ENCODE measurements at regions not wholly inside any gene's neighbourhood (a gene's known extent, or its start where the extent isn't known, plus 50 kb on each side); places are given as distances from the start of the nearest gene placed in this dataset.
A peak's percentile ranks its signal among the peaks of the same experiment; 100 is the strongest.

DNA sequence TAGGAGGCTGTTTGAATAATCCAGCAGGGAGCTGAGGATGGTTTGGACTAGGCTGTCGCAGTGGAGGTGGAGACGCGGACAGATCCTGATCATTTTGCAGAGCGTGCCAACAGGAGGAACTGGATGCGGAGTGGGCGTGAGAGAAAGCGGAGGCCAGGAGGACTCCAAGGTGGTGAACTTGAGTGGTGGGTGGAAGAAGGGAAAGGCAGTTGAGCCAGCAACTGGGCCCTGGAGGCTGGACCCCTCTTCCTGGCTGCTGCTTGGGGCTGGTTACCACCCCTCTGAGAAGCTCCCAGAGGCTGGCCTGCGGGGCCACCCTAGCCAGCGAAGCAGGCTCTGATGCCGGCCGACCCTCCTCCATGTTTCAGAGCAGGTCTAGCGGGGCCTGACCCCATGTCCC, 56.8 kb upstream of the KCNA1 start:
- ChIA-PET POLR2A (no interaction called here), CTCF (interaction anchor here (1.3 to 1.9 kb wide), 5 partner anchors 8 to 36 kb away, joined by 3 to 6 read pairs (median 4); no protein-coding TSS in a partner anchor)
- Histone ChIP-seq H3K4me1 (ENCODE audit: control insufficient read depth in 2 of 2, insufficient read depth in 2 of 2, low read length in 2 of 2) (peaks cover 12 to 18% of the 10 kb centered on the region in 2 donors), H3K79me2 (ENCODE audit: control insufficient read depth, insufficient read depth, low read length) (no peaks in the 10 kb centered on the region), H3K4me2 (replicated peaks; ENCODE audit: low read depth, low read length, poor library complexity, severe bottlenecking) (no peak overlapping the region), H2AFZ (ENCODE audit: insufficient read depth, low read depth, low read length, poor library complexity, severe bottlenecking) (no peak overlapping the region), H3K9ac (ENCODE audit: low read length) (no peak overlapping the region), H3K27ac (ENCODE audit: low read length in 2 of 2) (no peak overlapping the region), H3K27me3 (replicated peaks in 1 of 4; ENCODE audit: control extremely low read depth in 1 of 4, control insufficient read depth in 3 of 4, insufficient read depth in 4 of 4, low read length in 3 of 4) (peaks cover 0 to 7% (median 2%) of the 10 kb centered on the region in 4 experiments), H3K4me3 (ENCODE audit: control extremely low read depth in 1 of 5, extremely low read depth in 1 of 5, insufficient read depth in 1 of 5, low read depth in 2 of 5, low read length in 4 of 5) (no peak overlapping the region), H3K9me3 (ENCODE audit: control extremely low read depth in 1 of 3, control insufficient read depth in 2 of 3, insufficient read depth in 1 of 3, low read length in 2 of 3) (peaks cover 0 to 3% (median 0%) of the 10 kb centered on the region in 3 donors), H4K20me1 (ENCODE audit: control insufficient read depth, insufficient read depth, low read length, poor library complexity, severe bottlenecking) (no peaks in the 10 kb centered on the region), H3K36me3 (replicated peaks in 1 of 2; ENCODE audit: control extremely low read depth in 1 of 2, control insufficient read depth in 1 of 2, extremely low read depth in 1 of 2, insufficient read depth in 2 of 2, low read length in 1 of 2) (no peaks in the 10 kb centered on the region)
- no peak overlapping the region for H3K27ac Mint-ChIP-seq
- peaks cover 11% of the 10 kb centered on the region for H3K27me3 Mint-ChIP-seq
- WGBS (ENCODE audit: insufficient coverage): over 99% methylated on average over 10 of the region's 12 CpGs
- no peak for DNase-seq
- no peak for ATAC-seq (ENCODE audit: low read depth)
- H3K9me3 Mint-ChIP-seq (ENCODE audit: insufficient read depth): no peaks in the 10 kb centered on the region
- peaks cover 14% of the 10 kb centered on the region for H3K4me1 Mint-ChIP-seq
- intact Hi-C loops (cut with micrococcal nuclease): no loop called here
- no peak overlapping the region for H3K4me3 Mint-ChIP-seq
- no peak for TF ChIP-seq EZH2 (IDR thresholded peaks at IDR 0.05; ENCODE audit: borderline replicate concordance, insufficient read depth, low read depth, low read length, poor library complexity, severe bottlenecking)
- TF ChIP-seq, protein P1, sequence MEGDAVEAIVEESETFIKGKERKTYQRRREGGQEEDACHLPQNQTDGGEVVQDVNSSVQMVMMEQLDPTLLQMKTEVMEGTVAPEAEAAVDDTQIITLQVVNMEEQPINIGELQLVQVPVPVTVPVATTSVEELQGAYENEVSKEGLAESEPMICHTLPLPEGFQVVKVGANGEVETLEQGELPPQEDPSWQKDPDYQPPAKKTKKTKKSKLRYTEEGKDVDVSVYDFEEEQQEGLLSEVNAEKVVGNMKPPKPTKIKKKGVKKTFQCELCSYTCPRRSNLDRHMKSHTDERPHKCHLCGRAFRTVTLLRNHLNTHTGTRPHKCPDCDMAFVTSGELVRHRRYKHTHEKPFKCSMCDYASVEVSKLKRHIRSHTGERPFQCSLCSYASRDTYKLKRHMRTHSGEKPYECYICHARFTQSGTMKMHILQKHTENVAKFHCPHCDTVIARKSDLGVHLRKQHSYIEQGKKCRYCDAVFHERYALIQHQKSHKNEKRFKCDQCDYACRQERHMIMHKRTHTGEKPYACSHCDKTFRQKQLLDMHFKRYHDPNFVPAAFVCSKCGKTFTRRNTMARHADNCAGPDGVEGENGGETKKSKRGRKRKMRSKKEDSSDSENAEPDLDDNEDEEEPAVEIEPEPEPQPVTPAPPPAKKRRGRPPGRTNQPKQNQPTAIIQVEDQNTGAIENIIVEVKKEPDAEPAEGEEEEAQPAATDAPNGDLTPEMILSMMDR (IDR thresholded peaks at IDR 0.05): no peak

DNA sequence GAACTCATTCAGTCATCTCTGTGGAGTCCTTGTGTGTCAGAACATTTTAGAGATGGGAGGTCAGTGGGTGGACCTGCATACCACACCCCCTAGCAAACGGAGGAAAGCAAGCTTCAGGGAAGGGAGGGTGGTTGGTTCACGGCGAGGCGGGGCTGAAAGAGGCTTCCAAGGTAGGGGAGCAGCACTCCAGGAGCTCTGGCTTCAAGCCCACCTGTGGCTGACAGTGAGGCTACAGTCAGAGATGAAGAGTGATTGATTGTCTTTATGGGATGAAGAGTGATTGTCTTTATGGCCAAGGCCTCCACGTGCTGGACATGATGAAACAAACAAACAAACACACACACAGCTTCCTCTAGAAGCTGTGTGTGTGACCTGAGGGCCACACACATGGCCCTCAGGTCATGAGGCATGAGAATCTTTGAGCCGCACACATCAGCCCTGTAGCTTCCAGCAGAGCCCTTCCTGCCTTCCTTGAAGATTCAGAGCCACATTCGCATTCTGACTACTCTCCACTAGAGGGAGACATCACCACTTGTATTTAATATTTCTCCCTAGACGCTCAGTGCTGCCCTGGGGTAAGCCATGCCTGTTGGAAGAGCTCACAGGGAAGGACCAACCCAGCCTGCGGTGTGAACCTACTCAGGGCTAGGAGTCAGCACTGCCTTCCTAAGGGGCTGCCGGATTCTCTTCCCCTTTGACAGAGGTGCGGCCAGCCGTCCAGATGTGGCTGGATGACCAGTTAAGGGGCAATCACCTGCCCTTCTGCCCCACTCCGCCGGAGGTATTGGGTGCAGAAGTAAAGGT, 54.4 kb upstream of the KCNA1 start:
- POLR2A ChIA-PET: no interaction called here
- peaks cover 0 to 21% (median 10%) of the 10 kb centered on the region in 4 experiments for H3K27me3 ChIP-seq (replicated peaks in 1 of 4; ENCODE audit: control extremely low read depth in 1 of 4, control insufficient read depth in 3 of 4, insufficient read depth in 4 of 4, low read length in 3 of 4)

More for the DNA sequence above, 54.4 kb upstream of the KCNA1 start:
- H3K9me3 Mint-ChIP-seq (ENCODE audit: insufficient read depth): no peaks in the 10 kb centered on the region
- Histone ChIP-seq H2AFZ (ENCODE audit: insufficient read depth, low read depth, low read length, poor library complexity, severe bottlenecking) (no peak overlapping the region), H3K4me3 (ENCODE audit: control extremely low read depth in 1 of 5, extremely low read depth in 1 of 5, insufficient read depth in 1 of 5, low read depth in 2 of 5, low read length in 4 of 5) (no peak overlapping the region), H3K36me3 (replicated peaks in 1 of 2; ENCODE audit: control extremely low read depth in 1 of 2, control insufficient read depth in 1 of 2, extremely low read depth in 1 of 2, insufficient read depth in 2 of 2, low read length in 1 of 2) (no peaks in the 10 kb centered on the region), H4K20me1 (ENCODE audit: control insufficient read depth, insufficient read depth, low read length, poor library complexity, severe bottlenecking) (no peaks in the 10 kb centered on the region), H3K79me2 (ENCODE audit: control insufficient read depth, insufficient read depth, low read length) (no peaks in the 10 kb centered on the region), H3K4me1 (ENCODE audit: control insufficient read depth in 2 of 2, insufficient read depth in 2 of 2, low read length in 2 of 2) (peaks cover 19 to 22% of the 10 kb centered on the region in 2 donors), H3K9me3 (ENCODE audit: control extremely low read depth in 1 of 3, control insufficient read depth in 2 of 3, insufficient read depth in 1 of 3, low read length in 2 of 3) (peaks cover 0 to 6% (median 0%) of the 10 kb centered on the region in 3 donors), H3K9ac (ENCODE audit: low read length) (no peak overlapping the region), H3K27ac (ENCODE audit: low read length in 2 of 2) (no peak overlapping the region), H3K4me2 (replicated peaks; ENCODE audit: low read depth, low read length, poor library complexity, severe bottlenecking) (no peak overlapping the region)
- peaks cover 28% of the 10 kb centered on the region for H3K27me3 Mint-ChIP-seq
- 64% methylated on average over 12 of the region's 14 CpGs for WGBS (ENCODE audit: insufficient coverage)
- H3K4me3 Mint-ChIP-seq: no peak overlapping the region
- TF ChIP-seq EZH2 (IDR thresholded peaks at IDR 0.05; ENCODE audit: borderline replicate concordance, insufficient read depth, low read depth, low read length, poor library complexity, severe bottlenecking): no peak
- TF ChIP-seq, protein P1 (IDR thresholded peaks at IDR 0.05): peak; percentile 86
- intact Hi-C loops (cut with micrococcal nuclease): no loop called here
- H3K27ac Mint-ChIP-seq: no peak overlapping the region
- CTCF ChIA-PET: interaction anchor here (0.6 to 5.3 kb wide), 30 partner anchors 9 to 276 kb away, joined by 3 to 35 read pairs (median 4); a partner anchor contains a TSS
- DNase-seq: peak; percentile 83
- peak; percentile 69 for ATAC-seq (ENCODE audit: low read depth)
- peaks cover 17% of the 10 kb centered on the region for H3K4me1 Mint-ChIP-seq

Data from B cell (primary cell).